ENCODE measurements at regions not wholly inside any gene's neighbourhood (a gene's known extent, or its start where the extent isn't known, plus 50 kb on each side); places are given as distances from the start of the nearest gene placed in this dataset.
"Not testable (repeated sequence)": the region's sequence is repeated elsewhere in the genome, so short reads cannot be mapped to it uniquely, and the experiment has no call there.

- DNase-seq (ENCODE audit: low read depth): no peak
- TF ChIP-seq CTCF (IDR thresholded peaks at IDR 0.05; ENCODE audit: insufficient read depth, low read depth, low read length): no peak
- H3K4me3 ChIP-seq (ENCODE audit: low read depth, low read length): no peak overlapping the region
Observed at GRCh38 chr9:75360252-75360651, 271.9 kb downstream of the OSTF1 start.

- not testable (repeated sequence) for H3K4me3 ChIP-seq (ENCODE audit: low read depth, low read length); DNase-seq (ENCODE audit: low read depth)
Observed at GRCh38 chr9:75362446-75362845, 274.1 kb downstream of the OSTF1 start.

GRCh38 chr9:75365196-75365595, 276.9 kb downstream of the OSTF1 start:
- no peak for TF ChIP-seq CTCF (IDR thresholded peaks at IDR 0.05; ENCODE audit: insufficient read depth, low read depth, low read length)
- H3K4me3 ChIP-seq (ENCODE audit: low read depth, low read length): no peak overlapping the region
- DNase-seq (ENCODE audit: low read depth): no peak

DNA sequence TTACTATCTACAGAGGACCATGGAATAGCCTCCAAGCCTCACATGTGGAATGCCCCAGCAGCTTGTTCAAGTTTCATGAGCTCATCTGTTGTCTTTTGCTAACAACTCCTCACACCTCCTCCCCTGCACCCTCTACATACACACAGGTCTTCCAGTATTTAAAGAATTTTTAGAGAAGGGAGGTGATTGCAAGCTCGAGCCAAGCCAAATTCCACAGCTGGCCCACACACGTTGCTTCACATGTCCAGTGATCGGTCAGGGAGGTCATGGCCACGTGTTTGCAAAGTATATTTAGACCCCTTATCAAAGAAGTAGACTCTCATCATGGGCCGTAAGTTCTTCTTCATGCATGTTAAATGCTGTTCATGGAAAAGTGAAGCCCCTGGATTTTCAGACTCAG, 281.7 kb downstream of the OSTF1 start:
- no peak for DNase-seq (ENCODE audit: low read depth)
- no peak for TF ChIP-seq CTCF (IDR thresholded peaks at IDR 0.05; ENCODE audit: insufficient read depth, low read depth, low read length)

GRCh38 chr9:75372499-75373268, 284.4 kb downstream of the OSTF1 start:
- no peak for TF ChIP-seq CTCF (IDR thresholded peaks at IDR 0.05; ENCODE audit: insufficient read depth, low read depth, low read length)
- no peak overlapping the region for H3K4me3 ChIP-seq (ENCODE audit: low read depth, low read length)
- DNase-seq (ENCODE audit: low read depth): no peak

More for the DNA sequence above, 281.7 kb downstream of the OSTF1 start:
- no peak overlapping the region for H3K4me3 ChIP-seq (ENCODE audit: low read depth, low read length)

GRCh38 chr9:75376680-75377254, 288.5 kb downstream of the OSTF1 start:
- no peak overlapping the region for H3K4me3 ChIP-seq (ENCODE audit: low read depth, low read length)
- no peak for TF ChIP-seq CTCF (IDR thresholded peaks at IDR 0.05; ENCODE audit: insufficient read depth, low read depth, low read length)

DNA sequence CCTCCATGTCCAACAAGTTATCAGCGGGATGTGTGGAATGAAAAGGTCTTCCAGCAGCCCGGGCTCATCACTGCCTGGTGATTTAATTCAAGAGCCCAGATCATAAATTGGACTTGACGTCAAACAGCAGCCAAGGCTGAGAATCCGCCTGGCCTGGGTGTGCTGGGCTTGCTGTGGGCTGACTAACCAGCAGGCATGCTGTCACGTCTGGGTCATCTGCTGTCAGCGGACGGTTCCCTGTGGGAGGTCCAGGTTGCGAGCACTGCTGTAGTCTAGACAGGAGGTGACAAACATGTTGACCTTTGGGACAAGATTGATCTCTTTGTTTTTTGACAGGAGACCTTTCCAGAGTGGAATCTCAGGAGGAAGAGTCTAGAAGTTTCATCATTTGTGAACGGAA, 289.7 kb downstream of the OSTF1 start:
- no peak for TF ChIP-seq CTCF (IDR thresholded peaks at IDR 0.05; ENCODE audit: insufficient read depth, low read depth, low read length)
- DNase-seq (ENCODE audit: low read depth): no peak
- no peak overlapping the region for H3K4me3 ChIP-seq (ENCODE audit: low read depth, low read length)

More at GRCh38 chr9:75376680-75377254, 288.5 kb downstream of the OSTF1 start:
- DNase-seq (ENCODE audit: low read depth): no peak

Data from fibroblast of villous mesenchyme (primary cell).